Fibroblast of upper back skin (primary cell): ENCODE measurements at regions not wholly inside any gene's neighbourhood (a gene's known extent, or its start where the extent isn't known, plus 50 kb on each side); places are given as distances from the start of the nearest gene placed in this dataset.
"Not testable (repeated sequence)": the region's sequence is repeated elsewhere in the genome, so short reads cannot be mapped to it uniquely, and the experiment has no call there.

Experiments
- DNase-seq: peaks from one replicate; pipeline ENCODE4 v3.0.0-alpha.2; 2013

DNA sequence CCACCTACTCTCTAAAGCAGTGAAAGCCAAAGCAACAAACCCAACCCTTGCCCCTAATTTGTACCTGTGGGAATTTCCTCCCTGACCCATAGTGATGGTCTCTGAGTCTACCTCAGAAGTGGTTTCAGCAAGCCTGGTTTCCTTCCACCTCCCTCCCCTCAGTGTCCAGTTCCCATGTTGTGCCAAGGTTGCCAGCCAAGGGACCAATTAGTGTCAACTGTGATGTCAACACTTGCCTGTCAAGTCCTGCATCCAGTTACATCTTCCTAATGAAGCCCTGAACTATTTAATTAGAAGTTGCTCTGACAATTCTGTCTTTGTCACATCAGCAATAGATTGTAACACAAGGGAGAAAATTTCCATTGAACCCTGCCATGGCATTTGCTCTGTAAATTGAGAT lies 194.4 kb upstream of the CCDC196 start:
- no peak for DNase-seq

DNA sequence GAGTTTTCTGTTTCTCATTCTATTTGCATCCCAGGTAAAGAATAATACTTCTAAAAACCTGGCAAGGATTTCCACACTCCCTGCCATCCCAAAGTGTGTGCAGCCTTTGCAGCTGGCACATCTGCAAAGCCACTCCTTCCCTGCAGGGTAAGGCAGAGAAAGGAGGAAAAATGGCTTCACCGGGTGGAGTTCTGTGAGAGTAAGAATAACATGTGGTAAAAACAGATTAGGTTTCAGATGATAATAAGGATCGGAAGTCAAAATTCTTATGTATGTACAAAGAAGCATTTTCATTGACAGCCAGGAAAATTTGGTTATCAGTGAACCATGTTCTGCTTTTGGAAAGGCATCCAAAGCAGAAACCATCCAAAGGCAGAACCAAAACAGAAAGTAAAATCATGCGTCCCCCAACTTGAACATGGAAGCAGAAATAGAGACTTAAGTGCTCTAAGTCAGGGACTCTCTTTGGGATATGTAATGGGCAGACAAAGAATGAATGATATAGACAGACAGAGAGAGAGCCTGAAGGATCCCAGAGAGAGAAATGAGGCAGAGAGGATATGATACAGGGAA lies 192.6 kb upstream of the CCDC196 start:
- no peak for DNase-seq

DNA sequence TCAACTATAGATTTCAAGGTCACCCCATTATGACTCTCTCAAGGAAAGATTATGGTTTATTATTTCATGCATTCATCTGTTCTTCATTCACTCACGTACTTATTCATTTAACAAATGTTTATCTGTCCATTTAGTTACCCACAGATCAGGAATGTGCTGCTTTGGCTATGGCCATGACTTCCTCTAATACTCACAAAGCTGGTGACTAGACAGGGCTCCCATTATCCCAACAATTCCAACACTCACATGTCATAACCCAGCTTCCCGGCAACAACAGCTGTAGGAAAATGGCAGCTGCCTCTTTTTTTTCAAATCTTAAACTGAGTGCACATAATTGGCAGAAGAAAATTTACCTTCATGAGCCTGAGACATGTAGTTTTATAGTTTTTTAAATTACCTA lies 190.8 kb upstream of the CCDC196 start:
- no peak for DNase-seq

DNA sequence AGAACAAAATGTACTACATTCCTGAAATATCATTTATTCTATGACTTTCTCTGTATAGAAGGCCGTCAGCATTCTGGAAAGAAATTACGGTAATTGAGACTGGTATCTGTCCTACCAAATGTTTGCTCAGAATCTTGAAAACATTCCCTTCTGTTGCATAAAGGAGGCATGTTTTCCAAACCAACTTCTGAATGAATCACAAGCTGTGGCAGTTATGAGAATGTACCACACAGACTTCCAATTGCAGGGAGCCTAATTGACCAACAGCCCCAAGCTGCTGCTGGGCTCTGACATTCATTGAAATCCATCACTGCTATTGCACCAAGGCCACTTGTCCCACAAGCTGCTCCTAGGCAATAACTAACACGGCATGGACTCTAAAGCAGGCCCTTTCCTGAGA lies 185.3 kb upstream of the CCDC196 start:
- DNase-seq: no peak

DNA sequence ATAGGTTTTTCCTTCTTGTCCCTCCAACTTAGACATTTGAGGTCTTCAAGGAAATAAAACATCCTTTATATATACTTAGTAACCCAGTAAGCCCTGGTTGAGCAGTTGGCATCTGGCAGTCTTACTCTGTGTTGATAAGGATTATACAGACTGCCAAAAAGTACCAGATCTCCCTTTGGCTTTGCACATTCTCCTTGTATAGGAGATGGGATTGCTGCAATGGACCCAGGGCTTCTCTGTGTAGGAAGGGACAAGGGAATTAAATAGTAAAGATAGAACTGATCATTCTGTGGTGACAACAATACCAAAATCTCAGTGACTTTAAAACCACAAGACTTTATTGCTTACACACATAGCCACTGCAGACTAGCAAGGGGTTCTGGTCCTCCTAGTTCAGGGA lies 180.1 kb upstream of the CCDC196 start:
- DNase-seq: no peak

DNA sequence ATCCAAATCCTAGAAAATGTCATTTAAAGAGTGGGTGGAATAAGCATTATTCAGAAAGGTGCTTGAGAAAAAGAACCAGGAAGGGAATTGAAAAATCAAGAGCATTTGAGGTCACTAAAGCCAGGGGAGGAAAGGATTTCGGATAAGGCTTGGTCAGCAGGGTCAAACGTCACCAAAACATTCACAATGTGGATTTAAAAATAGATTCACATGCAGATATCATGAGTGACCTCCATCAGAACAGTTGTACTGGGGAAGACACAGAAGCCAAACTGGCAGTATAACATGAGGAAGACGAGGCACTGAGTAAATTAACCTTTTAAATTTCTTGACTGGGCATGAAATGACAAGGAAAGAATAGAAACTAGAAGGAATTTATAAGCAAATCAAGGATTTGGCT lies 175.1 kb upstream of the CCDC196 start:
- DNase-seq: no peak

DNA sequence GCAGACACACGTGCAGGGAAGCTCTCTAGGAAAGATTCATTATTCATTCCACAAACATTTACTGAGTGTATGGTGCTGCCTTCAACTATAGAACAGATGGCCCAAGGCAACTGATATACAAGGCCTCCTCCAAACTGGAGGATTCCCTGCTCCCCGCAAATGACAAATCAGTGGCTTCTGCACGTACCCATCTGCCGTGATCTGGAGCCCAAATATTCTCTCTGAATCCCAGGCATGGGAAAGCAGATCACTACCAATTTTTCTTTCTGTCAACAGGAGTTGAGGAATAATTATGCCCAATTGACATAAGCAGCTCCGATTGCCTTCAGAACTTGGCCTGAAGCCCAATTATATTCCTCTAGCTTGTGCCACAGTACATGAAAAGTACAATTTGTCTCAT lies 174.2 kb upstream of the CCDC196 start:
- no peak for DNase-seq

DNA sequence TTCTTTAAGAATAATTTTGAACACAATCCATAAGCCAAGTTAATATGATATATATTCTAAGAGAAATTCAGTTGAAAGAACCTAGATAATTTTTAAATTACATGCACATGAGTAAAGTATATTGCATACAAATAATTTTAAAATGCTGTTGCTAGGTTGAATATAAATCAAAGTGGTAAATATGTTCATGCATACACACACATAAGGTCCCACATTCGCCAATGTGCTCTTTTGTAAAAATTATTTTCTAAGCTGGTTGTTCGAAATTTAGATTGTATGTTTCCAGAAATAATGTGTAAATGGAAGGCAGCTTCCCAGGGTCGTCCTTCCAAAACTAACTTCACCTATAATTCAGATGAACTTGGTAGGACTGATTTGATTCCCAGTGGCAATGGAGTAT lies 173.7 kb upstream of the CCDC196 start:
- no peak for DNase-seq

DNA sequence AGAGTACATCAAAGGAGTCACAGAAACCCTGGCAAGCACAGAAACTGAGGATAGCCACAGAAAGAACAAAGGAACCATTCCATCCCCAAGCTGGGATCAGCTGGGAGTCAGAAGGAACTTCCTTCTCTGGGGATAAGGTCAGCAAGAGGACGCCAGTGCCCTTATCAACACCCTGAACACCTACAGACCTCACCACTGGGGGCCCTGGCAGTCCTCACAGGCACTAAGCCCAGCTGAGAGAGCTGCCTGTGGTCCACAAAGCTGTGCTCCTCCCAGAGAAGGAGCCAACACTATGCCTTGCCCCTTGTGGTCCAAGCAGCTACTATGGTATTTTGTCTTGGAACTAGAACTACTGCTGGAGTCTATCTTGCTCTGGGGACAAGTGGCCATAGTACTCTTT lies 171.1 kb upstream of the CCDC196 start:
- no peak for DNase-seq

DNA sequence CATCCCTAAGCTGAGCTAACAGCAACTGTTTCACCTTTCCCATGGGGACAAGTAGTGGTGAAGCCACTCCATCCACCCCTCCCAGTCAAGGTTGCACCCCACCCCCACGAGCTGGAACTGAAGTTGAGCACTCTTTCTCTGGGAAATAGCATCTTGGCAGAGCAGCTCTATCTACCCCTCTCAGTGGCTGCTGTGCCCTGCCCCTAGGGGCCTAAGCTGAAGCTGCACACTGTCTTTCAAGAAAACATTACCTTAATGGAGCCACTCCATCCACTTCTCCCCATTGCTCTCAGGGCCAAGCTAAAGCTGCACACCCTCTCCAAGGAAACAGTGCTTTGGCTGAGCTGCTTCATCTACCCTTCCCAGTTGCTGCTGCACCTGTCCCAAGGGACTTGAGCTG lies 170.6 kb upstream of the CCDC196 start:
- DNase-seq: no peak

DNA sequence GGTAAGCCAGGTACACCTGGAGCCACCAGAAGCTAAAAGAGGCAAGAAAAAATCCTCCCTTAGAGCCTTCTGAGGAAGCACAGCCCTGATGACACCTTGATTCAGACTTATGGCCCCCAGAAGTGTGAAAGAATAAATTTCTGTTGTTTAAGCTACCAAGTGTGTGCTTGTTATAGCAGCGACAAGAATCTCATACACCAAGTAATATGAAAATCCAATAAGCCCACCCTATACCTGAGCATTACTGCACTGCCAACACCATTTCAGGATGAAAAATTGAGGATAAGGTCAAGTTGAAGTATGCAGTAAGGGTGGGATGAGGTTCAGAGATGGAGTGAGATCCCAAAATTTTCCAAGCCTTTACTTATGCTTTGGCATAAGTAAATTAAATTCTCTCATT lies 163.6 kb upstream of the CCDC196 start:
- DNase-seq: no peak

DNA sequence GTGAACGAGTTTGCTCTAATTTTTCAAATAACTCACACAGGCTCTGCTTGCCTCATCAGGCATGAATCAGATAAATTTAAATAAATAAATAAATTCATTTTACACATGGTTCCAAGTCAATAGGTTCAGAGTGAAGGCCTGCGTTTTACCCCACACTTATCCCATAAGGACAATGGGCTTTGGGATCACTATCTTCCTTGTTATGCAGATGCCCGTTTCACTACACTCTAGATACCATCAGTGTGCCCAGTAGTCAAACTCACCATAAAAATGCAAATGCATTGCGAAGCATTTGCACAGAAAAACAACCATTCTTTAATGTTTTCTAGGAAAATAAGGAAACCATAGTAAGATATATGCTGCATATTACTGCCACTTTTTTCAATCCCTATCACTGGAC lies 155.9 kb upstream of the CCDC196 start:
- DNase-seq: no peak

DNA sequence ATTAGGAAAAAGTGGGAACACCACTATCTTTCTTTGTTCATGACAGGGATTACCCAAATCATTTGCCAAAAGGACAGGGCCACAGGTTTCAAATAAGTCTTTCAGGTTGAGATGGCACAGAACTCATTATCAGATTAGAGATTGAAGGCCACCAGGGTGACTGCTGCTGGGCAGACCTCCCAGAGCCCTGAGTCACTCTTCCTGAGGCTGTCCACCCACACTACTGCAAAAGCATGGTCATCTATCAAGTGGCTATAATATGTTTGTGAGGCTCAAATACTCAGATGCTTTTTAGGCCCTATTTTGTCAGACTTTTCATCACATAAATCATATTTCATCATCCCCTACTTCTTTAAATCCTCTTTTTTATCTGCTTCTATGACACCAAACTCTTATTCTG lies 155.3 kb upstream of the CCDC196 start:
- DNase-seq: no peak

DNA sequence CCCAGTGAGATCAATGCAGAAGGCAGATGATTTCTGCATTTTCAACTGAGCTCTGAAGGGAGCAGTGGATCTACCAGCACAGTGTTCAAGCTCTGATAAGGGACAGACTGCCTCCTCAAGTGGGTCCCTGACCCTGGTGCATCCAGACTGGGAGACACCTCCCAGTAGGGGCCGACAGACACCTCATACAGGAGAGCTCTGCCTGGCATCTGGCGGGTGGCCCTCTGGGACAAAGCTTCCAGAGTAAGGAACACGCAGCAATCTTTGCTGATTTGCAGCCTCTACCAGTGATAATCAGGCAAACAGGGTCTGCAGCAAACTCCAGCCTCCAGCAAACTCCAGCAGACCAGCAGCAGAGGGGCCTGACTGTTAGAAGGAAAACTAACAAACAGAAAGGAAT lies 152.9 kb upstream of the CCDC196 start:
- not testable (repeated sequence) for DNase-seq

DNA sequence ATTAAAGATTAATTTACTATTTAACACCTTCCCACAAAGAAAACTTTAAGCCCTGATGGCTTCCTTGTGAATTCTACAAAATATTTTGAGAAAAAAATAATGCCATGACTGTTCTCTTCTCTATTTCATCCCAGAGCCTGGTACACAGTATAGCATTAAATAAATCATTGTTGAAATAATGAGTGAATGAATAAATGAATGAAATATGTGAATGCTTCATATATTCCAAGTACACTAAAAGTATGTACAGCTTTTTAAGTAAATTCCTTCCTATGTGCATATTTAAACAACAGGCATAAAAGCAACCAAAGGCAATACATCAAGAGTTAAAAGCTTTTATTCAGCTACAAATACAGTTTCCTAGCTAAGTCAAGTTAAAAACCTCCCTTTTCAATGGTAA lies 144.9 kb upstream of the CCDC196 start:
- DNase-seq: no peak

DNA sequence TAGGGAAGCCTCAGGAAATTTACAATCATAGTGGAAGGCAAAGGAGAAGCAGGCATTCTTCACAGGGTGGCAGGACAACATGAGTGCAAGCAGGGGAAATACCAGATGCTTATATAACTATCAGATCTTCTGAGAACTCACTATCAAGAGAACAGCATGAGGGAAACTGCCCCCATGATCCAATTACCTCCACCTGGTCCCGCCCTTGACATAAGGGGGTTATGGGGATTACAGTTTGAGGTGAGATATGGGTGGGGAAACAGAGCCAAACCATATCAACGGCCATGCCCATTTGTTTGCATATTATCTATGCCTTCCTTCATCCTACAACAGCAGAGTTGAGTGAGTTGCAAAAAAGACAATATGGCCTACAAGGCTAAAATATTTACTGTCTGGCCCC lies 140.2 kb upstream of the CCDC196 start:
- DNase-seq: no peak

DNA sequence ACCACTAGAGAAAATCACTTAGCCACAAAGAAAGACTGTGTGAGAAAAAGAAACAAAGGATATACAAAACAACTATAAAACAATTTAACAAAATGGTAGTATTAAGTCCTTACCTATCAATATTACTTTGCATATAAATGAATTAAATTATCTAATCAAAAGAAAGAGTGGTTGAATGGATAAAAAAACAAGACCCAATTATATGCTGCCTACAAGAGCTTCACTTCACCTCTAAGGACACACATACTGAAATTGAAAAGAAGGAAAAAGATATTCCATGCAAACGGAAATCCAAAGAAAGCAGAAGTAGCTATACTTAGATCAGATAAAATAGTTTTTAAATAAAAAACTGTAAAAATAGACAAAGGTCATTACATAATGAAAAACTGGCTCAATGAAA lies 134.9 kb upstream of the CCDC196 start:
- DNase-seq: no peak

DNA sequence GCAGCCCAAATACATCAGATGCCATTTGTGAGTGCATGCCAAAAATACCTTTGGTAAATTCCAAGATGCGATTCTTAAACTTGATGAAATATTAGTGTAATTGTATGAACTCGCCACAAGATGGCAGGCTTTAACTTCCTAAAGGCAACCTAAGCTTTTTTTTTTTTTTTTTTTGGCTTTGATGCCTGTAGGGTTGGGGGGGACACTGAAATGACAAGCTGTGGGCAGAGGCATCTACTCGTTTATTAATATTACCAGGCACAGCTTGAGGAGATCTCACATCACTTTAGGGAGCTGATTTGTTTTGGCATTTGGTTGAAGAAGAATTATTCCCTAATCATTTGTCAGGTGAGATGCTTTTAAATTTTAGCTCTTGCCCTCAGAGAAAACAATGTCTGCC lies 126.7 kb upstream of the CCDC196 start:
- peak; percentile 62 for DNase-seq

DNA sequence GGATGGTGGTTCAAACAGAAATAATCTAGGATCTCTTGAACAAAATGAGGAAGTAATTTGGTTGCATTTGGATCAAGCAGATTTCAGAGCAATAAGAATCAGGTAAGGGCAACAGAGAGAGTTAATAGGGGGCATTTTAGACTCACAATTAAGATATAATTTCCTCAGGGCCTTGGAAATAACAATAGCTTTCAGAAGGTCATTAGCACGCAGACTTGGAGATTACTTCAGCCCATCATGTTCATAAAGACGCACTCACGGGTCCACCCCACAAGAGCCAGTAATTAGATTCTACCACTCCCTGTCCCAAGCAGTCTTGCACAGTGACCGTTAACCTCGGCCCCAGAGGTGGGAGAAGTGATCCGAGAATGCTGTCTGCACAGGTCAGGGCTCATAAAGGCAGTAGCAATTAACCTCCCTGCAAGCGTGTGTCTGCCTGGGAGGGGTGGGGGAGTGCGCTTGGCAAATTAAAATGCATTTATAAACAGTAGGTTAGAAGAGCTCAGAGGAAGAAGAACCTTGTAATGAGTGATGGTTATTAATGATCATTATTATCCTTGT lies 125.7 kb upstream of the CCDC196 start:
- no peak for DNase-seq

DNA sequence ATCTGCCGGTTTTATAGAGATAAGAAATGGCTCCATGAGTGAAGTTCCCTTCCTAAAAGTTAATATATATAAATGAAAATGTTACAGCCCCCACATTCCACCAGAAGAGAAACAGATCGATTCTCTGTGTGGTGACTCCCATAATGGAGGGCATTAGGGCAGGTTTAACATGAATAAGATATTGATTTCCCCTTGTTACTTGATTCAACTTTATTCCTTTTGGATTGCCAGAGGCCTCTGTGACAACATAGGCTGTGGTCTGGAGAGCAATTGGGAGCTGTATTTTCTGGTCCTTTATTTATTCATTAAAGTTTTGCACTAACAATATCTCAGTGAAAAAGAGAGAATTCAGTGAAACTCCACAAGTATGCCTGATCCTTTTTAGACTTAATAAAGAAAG lies 125.2 kb upstream of the CCDC196 start:
- no peak for DNase-seq

DNA sequence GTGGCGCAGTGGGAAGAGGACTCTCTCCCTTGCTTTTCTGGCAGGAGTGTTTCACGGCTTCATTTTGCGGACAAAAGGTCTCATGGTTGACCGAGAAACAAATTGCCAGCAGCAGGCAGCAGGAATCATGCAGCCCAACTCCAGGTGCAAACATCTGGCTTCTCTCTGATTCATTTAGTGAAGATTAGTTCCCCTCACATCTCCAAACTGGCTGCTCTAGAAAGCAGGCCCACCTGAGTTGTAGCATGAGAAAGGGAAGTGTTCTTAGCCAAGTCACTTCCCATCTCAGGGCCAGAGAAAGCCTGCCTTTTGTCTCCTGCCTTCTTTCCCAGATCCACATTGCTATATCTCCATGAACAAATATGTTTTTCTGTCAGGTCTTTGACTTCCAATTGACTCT lies 120.8 kb upstream of the CCDC196 start:
- no peak for DNase-seq

DNA sequence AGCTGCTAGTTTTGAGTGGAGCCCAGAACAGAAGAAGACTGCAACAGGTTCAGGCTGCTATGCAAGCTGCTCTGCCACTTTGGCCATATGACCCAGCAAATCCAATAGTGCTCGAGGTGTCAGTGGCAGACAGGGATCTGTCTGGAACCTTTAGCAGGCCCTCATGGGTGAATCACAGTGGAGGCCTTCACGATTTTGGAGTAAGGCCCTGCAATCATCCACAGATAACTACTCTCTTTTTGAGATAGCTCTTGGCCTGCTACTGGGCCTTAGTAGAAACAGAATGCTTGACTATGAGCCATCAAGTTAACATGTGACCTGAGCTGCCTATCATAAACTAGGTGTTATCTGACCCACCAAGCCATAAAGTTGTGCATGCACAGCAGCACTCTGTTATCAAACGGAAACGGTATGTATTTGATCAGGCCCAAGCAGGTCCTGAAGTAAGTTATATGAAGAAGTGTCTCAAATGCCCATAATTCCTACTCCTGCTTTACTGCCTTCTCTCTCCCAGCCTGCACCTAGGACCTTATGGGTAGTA lies 116.9 kb upstream of the CCDC196 start:
- DNase-seq: no peak

DNA sequence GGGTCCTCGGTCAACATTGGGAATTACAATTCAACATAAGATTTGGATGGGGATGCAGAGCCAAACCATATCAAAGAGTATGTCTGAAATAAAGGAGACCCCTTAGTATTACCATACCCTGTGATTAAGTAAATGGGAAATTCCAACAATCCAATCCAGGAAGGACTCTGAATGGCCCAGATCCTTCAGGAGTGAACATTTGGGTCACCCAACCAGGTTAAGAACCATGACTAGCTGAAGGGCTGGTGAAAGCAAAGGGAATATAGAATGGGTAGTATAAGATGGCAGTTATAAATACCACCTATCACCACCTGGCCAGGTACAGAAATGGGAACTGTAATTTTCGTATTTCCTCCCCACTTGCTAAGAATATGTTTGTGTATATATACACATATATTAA lies 114.4 kb upstream of the CCDC196 start:
- no peak for DNase-seq

DNA sequence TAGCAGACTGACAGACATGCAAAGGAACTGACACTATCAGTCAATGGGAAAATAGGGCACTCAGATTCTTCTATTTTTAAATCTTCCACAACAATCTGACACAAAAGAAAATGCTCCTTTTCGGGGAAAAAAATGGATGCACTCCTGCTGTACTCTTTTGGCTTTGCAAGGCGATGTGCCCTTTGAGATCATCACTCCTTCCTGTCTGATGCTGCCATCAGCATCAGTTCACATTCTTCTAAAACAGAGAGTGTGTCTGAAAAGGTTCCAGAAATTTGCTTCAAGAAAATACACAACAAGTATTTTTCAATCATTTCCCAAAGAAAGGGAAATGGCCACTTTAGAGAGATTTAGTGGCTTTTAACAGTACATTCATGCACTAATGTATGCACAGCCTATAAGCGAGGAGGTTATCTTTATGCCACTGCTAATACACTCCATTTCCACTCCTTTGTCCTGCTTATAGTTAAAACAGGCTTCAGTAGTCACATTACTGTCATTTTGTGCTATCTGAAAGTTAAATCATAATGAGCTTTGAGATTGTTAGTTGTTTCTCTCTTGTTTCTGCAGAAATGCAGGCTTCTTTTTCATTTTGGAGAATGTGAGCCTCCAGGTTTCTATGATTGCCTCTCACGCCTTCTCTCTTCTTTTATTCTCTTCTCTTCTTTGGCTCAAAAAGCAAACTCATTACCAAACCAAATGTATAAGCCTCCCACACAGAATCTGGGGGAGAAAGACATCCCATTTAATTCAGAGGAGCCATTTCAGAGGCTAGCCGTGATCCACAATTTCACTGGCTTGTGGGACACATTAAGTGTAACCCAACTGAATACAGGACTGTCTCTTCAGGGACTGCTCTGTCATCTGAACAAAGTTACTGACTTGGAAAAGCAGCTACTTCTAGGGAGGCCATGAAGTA lies 110.9 kb upstream of the CCDC196 start:
- DNase-seq: no peak
